ENCODE measurements at regions not wholly inside any gene's neighbourhood (a gene's known extent, or its start where the extent isn't known, plus 50 kb on each side); places are given as distances from the start of the nearest gene placed in this dataset.

GRCh38 chr10:132467464-132468149 is 70.0 kb upstream of the INPP5A start:
- no peak overlapping the region for H3K4me3 ChIP-seq (ENCODE audit: low read depth, low read length)
- no peaks in the 10 kb centered on the region for H3K36me3 ChIP-seq
- TF ChIP-seq CTCF (IDR thresholded peaks at IDR 0.05; ENCODE audit: low read depth, low read length): no peak
- no peak for DNase-seq
- H3K27me3 ChIP-seq (ENCODE audit: insufficient read depth, low read depth, severe bottlenecking): no peaks in the 10 kb centered on the region
- H3K27ac ChIP-seq: no peak overlapping the region
- H3K9me3 ChIP-seq (ENCODE audit: severe bottlenecking): peaks cover 2% of the 10 kb centered on the region

GRCh38 chr10:132468216-132468615 is 69.4 kb upstream of the INPP5A start:
- Histone ChIP-seq H3K36me3 (no peaks in the 10 kb centered on the region), H3K9me3 (ENCODE audit: severe bottlenecking) (peaks cover 2% of the 10 kb centered on the region), H3K27me3 (ENCODE audit: insufficient read depth, low read depth, severe bottlenecking) (no peaks in the 10 kb centered on the region), H3K27ac (no peak overlapping the region), H3K4me3 (ENCODE audit: low read depth, low read length) (no peak overlapping the region)
- TF ChIP-seq CTCF (IDR thresholded peaks at IDR 0.05; ENCODE audit: low read depth, low read length): no peak
- no peak for DNase-seq

DNA sequence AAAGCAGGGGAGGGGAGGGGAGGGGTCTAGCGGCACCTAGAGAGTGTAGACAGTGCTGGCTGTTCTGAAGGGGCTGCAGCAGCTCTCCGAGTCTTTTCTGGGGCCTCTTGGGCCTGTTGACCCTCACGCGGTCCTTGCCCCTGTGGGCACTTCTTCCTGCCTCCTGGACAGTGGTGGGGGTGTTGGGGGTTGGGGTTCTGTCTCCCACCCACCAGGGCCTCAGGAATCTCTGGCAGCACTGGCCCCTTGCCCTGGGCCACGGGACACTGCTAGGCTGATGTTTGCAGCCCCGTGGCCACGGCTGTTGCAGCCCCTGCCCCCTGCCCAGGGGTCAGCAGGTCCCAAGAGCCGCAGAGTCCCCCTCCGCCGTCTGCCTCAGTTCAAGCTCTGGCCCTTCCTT is 68.9 kb upstream of the INPP5A start:
- H3K36me3 ChIP-seq: no peaks in the 10 kb centered on the region
- H3K9me3 ChIP-seq (ENCODE audit: severe bottlenecking): peaks cover 2% of the 10 kb centered on the region
- no peaks in the 10 kb centered on the region for H3K27me3 ChIP-seq (ENCODE audit: insufficient read depth, low read depth, severe bottlenecking)
- no peak for DNase-seq
- no peak overlapping the region for H3K27ac ChIP-seq
- H3K4me3 ChIP-seq (ENCODE audit: low read depth, low read length): no peak overlapping the region
- no peak for TF ChIP-seq CTCF (IDR thresholded peaks at IDR 0.05; ENCODE audit: low read depth, low read length)

GRCh38 chr10:132469197-132469884 is 68.2 kb upstream of the INPP5A start:
- Histone ChIP-seq H3K27me3 (ENCODE audit: insufficient read depth, low read depth, severe bottlenecking) (no peaks in the 10 kb centered on the region), H3K36me3 (no peaks in the 10 kb centered on the region), H3K9me3 (ENCODE audit: severe bottlenecking) (peaks cover 2% of the 10 kb centered on the region), H3K27ac (no peak overlapping the region), H3K4me3 (ENCODE audit: low read depth, low read length) (no peak overlapping the region)
- 0 out of 2 replicates have a peak, but pooled peaks have one; percentile 5 for TF ChIP-seq CTCF (IDR thresholded peaks at IDR 0.05; ENCODE audit: low read depth, low read length)
- DNase-seq: no peak

DNA sequence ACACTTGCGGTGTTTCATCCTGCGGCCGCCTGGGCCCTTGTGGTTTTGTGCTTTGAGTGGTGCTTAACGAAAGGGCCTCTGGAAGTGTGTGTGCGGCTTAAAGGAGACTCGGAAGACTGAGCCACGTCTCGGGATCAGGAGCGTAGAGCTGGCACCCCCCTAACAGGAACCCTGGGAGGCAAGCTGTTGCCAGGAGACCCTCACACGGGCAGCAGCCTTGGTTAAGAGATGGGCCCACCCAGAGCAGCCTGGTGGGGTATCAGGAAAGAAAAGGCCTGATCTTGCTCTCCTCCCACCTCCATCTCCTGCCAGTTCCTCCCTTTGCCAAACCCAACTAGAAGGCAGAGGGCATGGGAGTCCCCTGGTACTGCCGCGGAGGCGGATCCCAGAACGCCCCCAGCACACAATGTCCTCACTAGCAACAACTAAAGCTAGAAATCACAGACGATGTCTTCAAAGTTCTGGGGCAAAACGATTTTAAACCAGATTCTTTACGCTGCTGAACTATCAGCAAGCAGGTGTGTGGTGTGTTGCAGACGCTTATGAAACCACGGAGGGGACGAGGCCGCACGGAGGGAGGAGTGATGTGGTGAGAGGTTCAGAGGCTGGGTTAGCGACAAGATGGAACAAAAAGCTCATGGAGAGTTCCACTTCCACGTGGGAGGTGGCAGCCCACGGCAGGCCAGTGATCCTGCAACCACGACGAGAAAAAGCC is 67.0 kb upstream of the INPP5A start:
- Histone ChIP-seq H3K4me3 (ENCODE audit: low read depth, low read length) (no peak overlapping the region), H3K27me3 (ENCODE audit: insufficient read depth, low read depth, severe bottlenecking) (no peaks in the 10 kb centered on the region), H3K9me3 (ENCODE audit: severe bottlenecking) (peaks cover 2% of the 10 kb centered on the region), H3K27ac (no peak overlapping the region), H3K36me3 (no peaks in the 10 kb centered on the region)
- no peak for TF ChIP-seq CTCF (IDR thresholded peaks at IDR 0.05; ENCODE audit: low read depth, low read length)
- no peak for DNase-seq
